ENCODE measurements at regions not wholly inside any gene's neighbourhood (a gene's known extent, or its start where the extent isn't known, plus 50 kb on each side); places are given as distances from the start of the nearest gene placed in this dataset.

DNA sequence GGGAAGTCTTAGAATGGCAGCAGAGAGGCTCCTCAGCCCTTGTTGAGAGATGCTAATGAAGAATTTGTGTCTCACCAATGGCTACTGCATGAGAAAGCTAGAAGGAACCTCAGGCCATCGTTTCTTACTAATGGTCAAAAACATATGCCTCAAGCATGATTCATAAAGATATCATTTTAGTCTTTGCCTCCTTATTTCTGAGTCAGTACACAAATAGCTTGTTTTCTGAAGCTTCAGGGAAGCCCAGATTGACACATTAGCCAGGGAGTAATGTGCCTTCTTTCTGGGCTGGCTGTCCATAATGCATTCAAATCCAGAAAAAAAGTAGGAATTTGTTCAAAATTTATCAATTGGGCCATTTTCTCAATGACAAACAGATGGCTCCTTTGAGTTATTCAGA, 169.4 kb upstream of the ZBED5 start:
- Histone ChIP-seq H3K36me3 (replicated peaks in 1 of 2; ENCODE audit: insufficient read depth in 1 of 2, low read depth in 2 of 2) (no peaks in the 10 kb centered on the region), H3K27me3 (no peaks in the 10 kb centered on the region), H3K4me1 (no peaks in the 10 kb centered on the region), H3K4me3 (no peak overlapping the region), H3K9me3 (no peaks in the 10 kb centered on the region), H3K27ac (no peak overlapping the region)
- ATAC-seq (no peak), DNase-seq (no peak)
- TF ChIP-seq POLR2A (IDR thresholded peaks at IDR 0.05), result no peak
- TF ChIP-seq, protein P1, sequence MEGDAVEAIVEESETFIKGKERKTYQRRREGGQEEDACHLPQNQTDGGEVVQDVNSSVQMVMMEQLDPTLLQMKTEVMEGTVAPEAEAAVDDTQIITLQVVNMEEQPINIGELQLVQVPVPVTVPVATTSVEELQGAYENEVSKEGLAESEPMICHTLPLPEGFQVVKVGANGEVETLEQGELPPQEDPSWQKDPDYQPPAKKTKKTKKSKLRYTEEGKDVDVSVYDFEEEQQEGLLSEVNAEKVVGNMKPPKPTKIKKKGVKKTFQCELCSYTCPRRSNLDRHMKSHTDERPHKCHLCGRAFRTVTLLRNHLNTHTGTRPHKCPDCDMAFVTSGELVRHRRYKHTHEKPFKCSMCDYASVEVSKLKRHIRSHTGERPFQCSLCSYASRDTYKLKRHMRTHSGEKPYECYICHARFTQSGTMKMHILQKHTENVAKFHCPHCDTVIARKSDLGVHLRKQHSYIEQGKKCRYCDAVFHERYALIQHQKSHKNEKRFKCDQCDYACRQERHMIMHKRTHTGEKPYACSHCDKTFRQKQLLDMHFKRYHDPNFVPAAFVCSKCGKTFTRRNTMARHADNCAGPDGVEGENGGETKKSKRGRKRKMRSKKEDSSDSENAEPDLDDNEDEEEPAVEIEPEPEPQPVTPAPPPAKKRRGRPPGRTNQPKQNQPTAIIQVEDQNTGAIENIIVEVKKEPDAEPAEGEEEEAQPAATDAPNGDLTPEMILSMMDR (IDR thresholded peaks at IDR 0.05), result no peak
- intact Hi-C loops (cut with DNase I), result no loop called here
- WGBS, 2 donors, result 26 to 35% methylated on average over 1 of the region's 1 CpG

DNA sequence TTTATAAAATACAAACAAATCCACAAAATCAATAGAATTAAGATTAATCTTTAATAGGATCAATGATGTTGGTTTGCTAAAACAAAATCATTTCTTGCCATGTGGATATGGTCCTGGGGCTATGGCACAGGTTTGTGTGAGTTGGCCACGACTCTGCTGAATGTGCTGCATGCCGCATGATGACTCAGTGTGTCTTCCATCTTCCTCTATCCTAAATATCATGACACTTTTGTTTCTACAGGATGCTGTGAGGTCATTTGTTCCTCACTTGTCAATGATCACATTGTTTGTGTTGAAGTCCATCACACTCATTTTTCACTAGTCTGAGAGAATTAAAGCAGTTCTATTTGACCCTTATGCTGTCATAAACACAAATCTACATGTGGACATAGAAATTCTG, 167.2 kb upstream of the ZBED5 start:
- 55 to 59% methylated on average over 2 of the region's 2 CpGs for WGBS, 2 donors
- intact Hi-C loops (cut with DNase I), result no loop called here
- no peaks in the 10 kb centered on the region for H3K9me3 ChIP-seq

GRCh38 chr11:11022125-11022730, 164.4 kb upstream of the ZBED5 start:
- no peaks in the 10 kb centered on the region for H3K36me3 ChIP-seq (replicated peaks in 1 of 2; ENCODE audit: insufficient read depth in 1 of 2, low read depth in 2 of 2)
- ATAC-seq, result no peak
- H3K27me3 ChIP-seq, result no peaks in the 10 kb centered on the region
- H3K27ac ChIP-seq, result no peak overlapping the region
- H3K4me1 ChIP-seq, result no peaks in the 10 kb centered on the region
- TF ChIP-seq POLR2A (IDR thresholded peaks at IDR 0.05), result no peak
- TF ChIP-seq, protein P1 (IDR thresholded peaks at IDR 0.05), result peak in 6 of 7 experiments; percentile 44 to 59 (median 53)
- intact Hi-C loops (cut with DNase I), result loop anchor here (5.0 kb wide), 2 partner anchors 85 to 230 kb away; no protein-coding TSS in a partner anchor
- no peak overlapping the region for H3K4me3 ChIP-seq
- WGBS, 2 donors, result 10 to 20% methylated on average over 4 of the region's 4 CpGs
- no peaks in the 10 kb centered on the region for H3K9me3 ChIP-seq
- peak in 1 of 4 donors; percentile 23 for DNase-seq

More for the DNA sequence above, 167.2 kb upstream of the ZBED5 start:
- TF ChIP-seq, protein P1 (IDR thresholded peaks at IDR 0.05), result no peak
- ATAC-seq, result no peak
- H3K4me3 ChIP-seq, result no peak overlapping the region
- DNase-seq, result no peak
- no peak overlapping the region for H3K27ac ChIP-seq
- no peaks in the 10 kb centered on the region for H3K27me3 ChIP-seq
- no peaks in the 10 kb centered on the region for H3K36me3 ChIP-seq (replicated peaks in 1 of 2; ENCODE audit: insufficient read depth in 1 of 2, low read depth in 2 of 2)
- no peaks in the 10 kb centered on the region for H3K4me1 ChIP-seq

DNA sequence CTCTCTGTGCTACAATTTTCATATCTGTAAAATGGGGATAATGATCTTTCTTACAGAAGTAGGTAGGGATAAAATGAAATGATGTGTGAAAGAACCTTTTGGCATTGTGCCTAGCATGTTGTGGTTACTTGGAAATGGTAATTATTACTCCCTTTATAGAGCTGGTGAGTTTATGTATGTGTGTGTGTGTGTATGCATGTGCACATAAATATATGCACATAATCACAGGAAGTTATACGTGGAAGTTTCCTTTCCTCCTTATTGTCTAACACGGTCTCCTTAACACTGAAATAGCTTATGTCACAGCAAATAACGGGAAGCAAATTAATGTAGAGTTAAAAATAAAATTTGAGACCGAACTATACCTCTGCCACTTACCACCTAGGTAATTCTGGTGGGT, 163.7 kb upstream of the ZBED5 start:
- H3K27me3 ChIP-seq, result no peaks in the 10 kb centered on the region
- intact Hi-C loops (cut with DNase I), result loop anchor here (5.0 kb wide), 2 partner anchors 84 to 229 kb away; no protein-coding TSS in a partner anchor
- DNase-seq (no peak), ATAC-seq (no peak)
- TF ChIP-seq, protein P1 (IDR thresholded peaks at IDR 0.05), result no peak
- H3K27ac ChIP-seq, result no peak overlapping the region
- no peaks in the 10 kb centered on the region for H3K36me3 ChIP-seq (replicated peaks in 1 of 2; ENCODE audit: insufficient read depth in 1 of 2, low read depth in 2 of 2)
- no peaks in the 10 kb centered on the region for H3K4me1 ChIP-seq
- no peaks in the 10 kb centered on the region for H3K9me3 ChIP-seq
- WGBS, 2 donors, result 59 to 61% methylated on average over 4 of the region's 4 CpGs
- H3K4me3 ChIP-seq, result no peak overlapping the region

- no peak overlapping the region for H3K27ac ChIP-seq
- TF ChIP-seq, protein P1 (IDR thresholded peaks at IDR 0.05), result no peak
- TF ChIP-seq POLR2A (IDR thresholded peaks at IDR 0.05), result no peak
- H3K4me3 ChIP-seq, result no peak overlapping the region
- 53 to 57% methylated on average over 6 of the region's 6 CpGs for WGBS, 2 donors
- H3K36me3 ChIP-seq (replicated peaks in 1 of 2; ENCODE audit: insufficient read depth in 1 of 2, low read depth in 2 of 2), result no peaks in the 10 kb centered on the region
- intact Hi-C loops (cut with DNase I), result loop anchor here (5.0 kb wide), 2 partner anchors 83 to 228 kb away; no protein-coding TSS in a partner anchor
- ATAC-seq (no peak), DNase-seq (no peak)
- H3K27me3 ChIP-seq, result no peaks in the 10 kb centered on the region
- no peaks in the 10 kb centered on the region for H3K4me1 ChIP-seq
- H3K9me3 ChIP-seq, result no peaks in the 10 kb centered on the region
Observed at GRCh38 chr11:11020747-11021149, 162.9 kb upstream of the ZBED5 start.
